ENCODE measurements at regions not wholly inside any gene's neighbourhood (a gene's known extent, or its start where the extent isn't known, plus 50 kb on each side); places are given as distances from the start of the nearest gene placed in this dataset.

- no peak for TF ChIP-seq ZBTB7A (tag by site-specific recombination; IDR thresholded peaks at IDR 0.05; ENCODE audit: low read depth)
- no peak for TF ChIP-seq ZNF423 (tag by site-specific recombination; IDR thresholded peaks at IDR 0.05)
- TF ChIP-seq CTCF (tag by site-specific recombination; IDR thresholded peaks at IDR 0.05), result no peak
- TF ChIP-seq, protein P1, sequence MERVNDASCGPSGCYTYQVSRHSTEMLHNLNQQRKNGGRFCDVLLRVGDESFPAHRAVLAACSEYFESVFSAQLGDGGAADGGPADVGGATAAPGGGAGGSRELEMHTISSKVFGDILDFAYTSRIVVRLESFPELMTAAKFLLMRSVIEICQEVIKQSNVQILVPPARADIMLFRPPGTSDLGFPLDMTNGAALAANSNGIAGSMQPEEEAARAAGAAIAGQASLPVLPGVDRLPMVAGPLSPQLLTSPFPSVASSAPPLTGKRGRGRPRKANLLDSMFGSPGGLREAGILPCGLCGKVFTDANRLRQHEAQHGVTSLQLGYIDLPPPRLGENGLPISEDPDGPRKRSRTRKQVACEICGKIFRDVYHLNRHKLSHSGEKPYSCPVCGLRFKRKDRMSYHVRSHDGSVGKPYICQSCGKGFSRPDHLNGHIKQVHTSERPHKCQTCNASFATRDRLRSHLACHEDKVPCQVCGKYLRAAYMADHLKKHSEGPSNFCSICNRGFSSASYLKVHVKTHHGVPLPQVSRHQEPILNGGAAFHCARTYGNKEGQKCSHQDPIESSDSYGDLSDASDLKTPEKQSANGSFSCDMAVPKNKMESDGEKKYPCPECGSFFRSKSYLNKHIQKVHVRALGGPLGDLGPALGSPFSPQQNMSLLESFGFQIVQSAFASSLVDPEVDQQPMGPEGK (tag by site-specific recombination; IDR thresholded peaks at IDR 0.05), result no peak
These were observed 105.4 kb downstream of the INHBB start for GRCh38 chr2:120451334-120451733.
